ENCODE measurements at regions not wholly inside any gene's neighbourhood (a gene's known extent, or its start where the extent isn't known, plus 50 kb on each side); places are given as distances from the start of the nearest gene placed in this dataset.

DNA sequence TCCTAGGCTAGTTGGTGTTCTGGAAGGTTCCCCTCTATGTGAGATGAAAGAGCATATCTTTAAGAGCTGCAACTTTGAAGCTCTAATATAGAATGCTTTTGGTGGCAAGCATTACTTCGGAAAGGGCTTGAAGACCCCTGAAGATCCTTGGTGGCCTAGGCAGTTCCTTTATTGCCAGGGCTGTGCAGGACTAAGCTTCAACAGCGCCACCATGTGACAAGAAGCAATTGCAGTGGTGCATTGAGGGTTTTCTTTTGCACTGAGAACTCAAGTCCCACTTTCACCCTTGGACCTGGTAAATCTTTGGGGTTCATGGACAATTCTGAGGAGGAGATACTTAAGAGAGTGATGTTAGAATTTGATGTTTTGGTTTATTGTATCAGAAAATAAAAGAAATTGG, 237.4 kb upstream of the GMDS start:
- no peak overlapping the region for H3K27ac Mint-ChIP-seq
- no peak for DNase-seq
- no peaks in the 10 kb centered on the region for H3K36me3 ChIP-seq (ENCODE audit: control insufficient read depth, insufficient read depth, low read length)
- WGBS (ENCODE audit: insufficient coverage) = 79% methylated on average over 2 of the region's 2 CpGs
- no peak overlapping the region for H3K4me3 Mint-ChIP-seq
- no peak overlapping the region for H3K4me3 ChIP-seq (ENCODE audit: low read length)
- H3K36me3 Mint-ChIP-seq = no peaks in the 10 kb centered on the region
- intact Hi-C loops (cut with micrococcal nuclease) = no loop called here
- ATAC-seq = no peak
- no peak overlapping the region for H3K27ac ChIP-seq (ENCODE audit: low read length)
- peaks cover 2 to 3% of the 10 kb centered on the region in 2 donors for H3K9me3 Mint-ChIP-seq
- H3K9me3 ChIP-seq (ENCODE audit: control insufficient read depth, insufficient read depth, low read length) = peaks cover 14% of the 10 kb centered on the region
- H3K27me3 ChIP-seq (ENCODE audit: control insufficient read depth, insufficient read depth, low read length) = no peaks in the 10 kb centered on the region
- no peaks in the 10 kb centered on the region for H3K4me1 Mint-ChIP-seq
- peaks cover 14 to 23% of the 10 kb centered on the region in 2 donors for H3K27me3 Mint-ChIP-seq (ENCODE audit: low read depth in 2 of 2)
- H3K4me1 ChIP-seq (ENCODE audit: control insufficient read depth, insufficient read depth, low read length) = no peaks in the 10 kb centered on the region
- no peak for TF ChIP-seq CTCF (IDR thresholded peaks at IDR 0.05)

GRCh38 chr6:2481307-2481706, 235.9 kb upstream of the GMDS start:
- H3K27me3 Mint-ChIP-seq (ENCODE audit: low read depth in 2 of 2) = peaks cover 14% of the 10 kb centered on the region in 2 donors
- no peak overlapping the region for H3K4me3 Mint-ChIP-seq
- Histone ChIP-seq H3K27me3 (ENCODE audit: control insufficient read depth, insufficient read depth, low read length) (no peaks in the 10 kb centered on the region), H3K27ac (ENCODE audit: low read length) (no peak overlapping the region), H3K9me3 (ENCODE audit: control insufficient read depth, insufficient read depth, low read length) (peaks cover 14% of the 10 kb centered on the region), H3K36me3 (ENCODE audit: control insufficient read depth, insufficient read depth, low read length) (no peaks in the 10 kb centered on the region), H3K4me3 (ENCODE audit: low read length) (no peak overlapping the region), H3K4me1 (ENCODE audit: control insufficient read depth, insufficient read depth, low read length) (no peaks in the 10 kb centered on the region)
- no peaks in the 10 kb centered on the region for H3K36me3 Mint-ChIP-seq
- TF ChIP-seq CTCF (IDR thresholded peaks at IDR 0.05) = no peak
- no peak for DNase-seq
- WGBS (ENCODE audit: insufficient coverage) = 88% methylated on average over 4 of the region's 4 CpGs
- no peak for ATAC-seq
- H3K9me3 Mint-ChIP-seq = peaks cover 2 to 3% of the 10 kb centered on the region in 2 donors
- H3K27ac Mint-ChIP-seq = no peak overlapping the region
- intact Hi-C loops (cut with micrococcal nuclease) = no loop called here
- no peaks in the 10 kb centered on the region for H3K4me1 Mint-ChIP-seq

DNA sequence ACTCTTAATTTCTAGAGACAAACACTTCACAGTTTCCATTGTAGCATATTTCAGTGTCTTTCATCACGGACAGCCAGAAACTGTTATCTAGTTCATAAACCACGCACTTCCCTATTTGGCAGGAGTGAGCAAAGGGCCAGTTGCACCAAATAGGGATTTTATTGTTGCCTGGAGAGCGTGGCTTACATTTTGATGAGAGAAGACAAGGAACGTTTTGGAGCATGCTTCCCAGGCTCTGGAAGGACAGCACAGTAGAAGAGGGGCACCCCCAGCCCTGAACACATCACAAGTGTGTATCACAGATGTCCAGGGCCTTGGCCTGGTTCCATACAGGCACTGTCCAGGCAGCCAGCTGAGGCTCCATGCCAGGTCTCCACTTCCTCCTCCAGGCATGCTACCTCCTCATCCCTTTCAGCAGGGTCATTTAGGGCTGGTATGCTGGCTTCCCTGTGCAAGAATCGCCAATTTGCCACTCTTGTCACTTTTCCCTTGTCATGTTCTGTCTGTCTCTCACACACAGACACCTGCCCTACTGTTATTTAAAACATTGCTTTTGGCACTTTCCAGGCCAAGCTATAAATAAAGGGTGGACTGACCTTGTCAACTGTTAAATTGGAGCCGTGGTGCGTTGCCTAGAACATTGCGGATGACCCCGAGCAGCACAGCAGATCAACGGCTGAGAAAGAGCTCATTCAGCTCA, 235.0 kb upstream of the GMDS start:
- Mint-ChIP-seq H3K9me3 (peaks cover 2 to 3% of the 10 kb centered on the region in 2 donors), H3K27me3 (ENCODE audit: low read depth in 2 of 2) (peaks cover 14 to 19% of the 10 kb centered on the region in 2 donors), H3K4me3 (no peak overlapping the region), H3K36me3 (no peaks in the 10 kb centered on the region), H3K4me1 (no peaks in the 10 kb centered on the region), H3K27ac (no peak overlapping the region)
- TF ChIP-seq CTCF (IDR thresholded peaks at IDR 0.05) = no peak
- 71% methylated on average over 10 of the region's 10 CpGs for WGBS (ENCODE audit: insufficient coverage)
- ATAC-seq (peak in 1 of 3 donors; percentile 46), DNase-seq (no peak)
- Histone ChIP-seq H3K27me3 (ENCODE audit: control insufficient read depth, insufficient read depth, low read length) (no peaks in the 10 kb centered on the region), H3K27ac (ENCODE audit: low read length) (no peak overlapping the region), H3K4me3 (ENCODE audit: low read length) (no peak overlapping the region), H3K4me1 (ENCODE audit: control insufficient read depth, insufficient read depth, low read length) (no peaks in the 10 kb centered on the region), H3K9me3 (ENCODE audit: control insufficient read depth, insufficient read depth, low read length) (peaks cover 14% of the 10 kb centered on the region), H3K36me3 (ENCODE audit: control insufficient read depth, insufficient read depth, low read length) (no peaks in the 10 kb centered on the region)
- intact Hi-C loops (cut with micrococcal nuclease) = no loop called here

DNA sequence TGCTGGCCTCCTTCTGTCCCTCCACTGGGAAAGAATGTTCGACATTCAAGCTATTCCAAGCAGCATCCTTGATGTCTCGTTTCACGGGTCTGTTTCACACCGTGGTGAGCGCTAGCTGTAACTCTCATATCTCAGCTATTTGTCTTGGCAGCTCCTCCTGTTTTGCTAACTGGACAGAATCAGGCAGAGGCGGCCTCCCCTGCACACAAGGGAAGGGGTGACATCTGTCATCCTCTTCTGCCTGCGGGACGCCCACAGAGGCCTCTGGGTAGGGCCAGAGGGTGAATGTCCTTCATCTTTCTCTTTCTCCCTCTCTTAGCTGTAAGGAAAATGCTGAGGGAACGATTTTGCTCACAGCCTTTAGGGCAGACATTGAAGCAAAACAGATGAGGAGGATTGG, 232.8 kb upstream of the GMDS start:
- Histone ChIP-seq H3K4me3 (ENCODE audit: low read length) (no peak overlapping the region), H3K4me1 (ENCODE audit: control insufficient read depth, insufficient read depth, low read length) (no peaks in the 10 kb centered on the region), H3K27ac (ENCODE audit: low read length) (no peak overlapping the region), H3K9me3 (ENCODE audit: control insufficient read depth, insufficient read depth, low read length) (peaks cover 11% of the 10 kb centered on the region), H3K27me3 (ENCODE audit: control insufficient read depth, insufficient read depth, low read length) (no peaks in the 10 kb centered on the region), H3K36me3 (ENCODE audit: control insufficient read depth, insufficient read depth, low read length) (no peaks in the 10 kb centered on the region)
- no peak overlapping the region for H3K27ac Mint-ChIP-seq
- H3K4me3 Mint-ChIP-seq = no peak overlapping the region
- H3K9me3 Mint-ChIP-seq = no peaks in the 10 kb centered on the region
- DNase-seq = no peak
- TF ChIP-seq CTCF (IDR thresholded peaks at IDR 0.05) = no peak
- H3K27me3 Mint-ChIP-seq (ENCODE audit: low read depth in 2 of 2) = peaks cover 12 to 24% of the 10 kb centered on the region in 2 donors
- WGBS (ENCODE audit: insufficient coverage) = 93% methylated on average over 7 of the region's 9 CpGs
- intact Hi-C loops (cut with micrococcal nuclease) = no loop called here
- ATAC-seq = no peak
- H3K4me1 Mint-ChIP-seq = no peaks in the 10 kb centered on the region
- no peaks in the 10 kb centered on the region for H3K36me3 Mint-ChIP-seq

All from natural killer cell (primary cell).